ENCODE measurements at regions not wholly inside any gene's neighbourhood (a gene's known extent, or its start where the extent isn't known, plus 50 kb on each side); places are given as distances from the start of the nearest gene placed in this dataset.
"Not testable (repeated sequence)": the region's sequence is repeated elsewhere in the genome, so short reads cannot be mapped to it uniquely, and the experiment has no call there.

DNA sequence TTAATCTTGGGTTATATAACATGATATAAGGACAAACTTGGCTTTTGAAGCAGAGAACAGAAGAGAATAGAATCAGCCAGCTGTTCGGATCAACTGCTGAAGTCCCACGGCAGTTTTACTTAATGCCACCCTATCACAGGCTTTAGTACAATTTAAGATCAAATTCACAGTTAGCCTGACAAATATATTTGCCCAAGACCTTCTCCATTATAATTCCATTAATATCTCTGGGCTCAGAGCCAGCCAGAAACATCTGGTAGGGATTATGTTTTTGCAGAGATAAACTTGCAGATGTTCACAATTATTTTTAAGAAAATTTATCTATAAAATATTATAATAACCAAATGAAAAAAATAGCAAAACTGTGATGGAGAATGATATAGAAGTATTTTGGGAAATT is 381.4 kb downstream of the RAD51AP2 start:
- TF ChIP-seq, protein P1, sequence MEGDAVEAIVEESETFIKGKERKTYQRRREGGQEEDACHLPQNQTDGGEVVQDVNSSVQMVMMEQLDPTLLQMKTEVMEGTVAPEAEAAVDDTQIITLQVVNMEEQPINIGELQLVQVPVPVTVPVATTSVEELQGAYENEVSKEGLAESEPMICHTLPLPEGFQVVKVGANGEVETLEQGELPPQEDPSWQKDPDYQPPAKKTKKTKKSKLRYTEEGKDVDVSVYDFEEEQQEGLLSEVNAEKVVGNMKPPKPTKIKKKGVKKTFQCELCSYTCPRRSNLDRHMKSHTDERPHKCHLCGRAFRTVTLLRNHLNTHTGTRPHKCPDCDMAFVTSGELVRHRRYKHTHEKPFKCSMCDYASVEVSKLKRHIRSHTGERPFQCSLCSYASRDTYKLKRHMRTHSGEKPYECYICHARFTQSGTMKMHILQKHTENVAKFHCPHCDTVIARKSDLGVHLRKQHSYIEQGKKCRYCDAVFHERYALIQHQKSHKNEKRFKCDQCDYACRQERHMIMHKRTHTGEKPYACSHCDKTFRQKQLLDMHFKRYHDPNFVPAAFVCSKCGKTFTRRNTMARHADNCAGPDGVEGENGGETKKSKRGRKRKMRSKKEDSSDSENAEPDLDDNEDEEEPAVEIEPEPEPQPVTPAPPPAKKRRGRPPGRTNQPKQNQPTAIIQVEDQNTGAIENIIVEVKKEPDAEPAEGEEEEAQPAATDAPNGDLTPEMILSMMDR (IDR thresholded peaks at IDR 0.05; ENCODE audit: unreplicated experiment) = no peak
- H3K36me3 Mint-ChIP-seq (ENCODE audit: insufficient read depth, unreplicated experiment) = no peaks in the 10 kb centered on the region
- BruUV-seq (replicated peaks) = no TSS peak
- intact Hi-C loops (cut with micrococcal nuclease; ENCODE audit: unreplicated experiment) = no loop called here
- H3K4me3 Mint-ChIP-seq (ENCODE audit: low read depth, unreplicated experiment) = no peak overlapping the region
- H3K9me3 Mint-ChIP-seq (ENCODE audit: low read depth, unreplicated experiment) = peaks cover 16% of the 10 kb centered on the region
- no peak for DNase-seq
- H3K27me3 Mint-ChIP-seq (ENCODE audit: unreplicated experiment) = no peaks in the 10 kb centered on the region
- CTCF ChIA-PET = no interaction called here
- H3K27ac Mint-ChIP-seq (ENCODE audit: unreplicated experiment) = no peak overlapping the region
- H3K4me1 Mint-ChIP-seq (ENCODE audit: low read depth, unreplicated experiment) = no peaks in the 10 kb centered on the region

DNA sequence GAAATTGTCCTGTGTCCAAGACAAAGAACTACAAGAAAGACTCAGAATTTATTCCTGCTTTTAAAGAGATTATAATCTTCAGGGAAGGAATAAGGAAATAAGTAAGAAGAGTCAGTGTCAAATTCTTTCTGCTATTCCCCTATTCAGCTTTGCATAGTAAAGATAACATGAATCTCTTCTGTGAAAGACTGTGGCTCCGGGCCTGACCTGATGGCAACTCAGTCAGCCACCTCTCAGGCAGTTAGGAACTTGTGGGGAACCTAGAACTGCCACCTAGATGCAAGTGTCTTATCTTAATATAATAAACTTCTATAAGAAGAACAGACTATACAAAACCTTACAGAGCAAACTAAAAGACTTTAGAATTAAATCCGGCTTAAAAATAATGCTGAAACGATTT is 382.0 kb downstream of the RAD51AP2 start:
- no peaks in the 10 kb centered on the region for H3K27me3 Mint-ChIP-seq (ENCODE audit: unreplicated experiment)
- CTCF ChIA-PET = no interaction called here
- intact Hi-C loops (cut with micrococcal nuclease; ENCODE audit: unreplicated experiment) = no loop called here
- H3K9me3 Mint-ChIP-seq (ENCODE audit: low read depth, unreplicated experiment) = peaks cover 16% of the 10 kb centered on the region
- TF ChIP-seq, protein P1 (IDR thresholded peaks at IDR 0.05; ENCODE audit: unreplicated experiment) = no peak
- no peak overlapping the region for H3K4me3 Mint-ChIP-seq (ENCODE audit: low read depth, unreplicated experiment)
- H3K27ac Mint-ChIP-seq (ENCODE audit: unreplicated experiment) = no peak overlapping the region
- DNase-seq = no peak
- no peaks in the 10 kb centered on the region for H3K4me1 Mint-ChIP-seq (ENCODE audit: low read depth, unreplicated experiment)
- no peaks in the 10 kb centered on the region for H3K36me3 Mint-ChIP-seq (ENCODE audit: insufficient read depth, unreplicated experiment)
- BruUV-seq (replicated peaks) = no TSS peak

DNA sequence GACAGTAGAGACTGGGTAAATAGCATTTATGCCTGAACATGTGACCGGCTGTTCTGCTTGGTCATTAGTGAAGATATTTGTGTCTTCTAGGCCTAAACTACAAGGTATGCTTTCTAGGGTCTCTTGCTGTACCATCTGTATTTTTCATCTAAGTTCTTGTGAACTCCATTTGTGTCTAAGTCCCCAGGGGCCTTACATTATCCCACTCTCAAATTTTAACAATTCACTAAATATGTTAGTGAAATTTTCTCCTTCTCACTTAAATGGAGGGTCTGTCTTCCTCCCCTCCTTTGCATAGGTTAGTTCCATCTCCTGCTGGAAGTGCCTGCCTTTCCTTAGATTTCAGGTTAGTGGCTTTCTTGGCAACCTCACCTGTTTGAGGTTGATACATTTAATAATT is 382.6 kb downstream of the RAD51AP2 start:
- Mint-ChIP-seq H3K4me1 (ENCODE audit: low read depth, unreplicated experiment) (no peaks in the 10 kb centered on the region), H3K4me3 (ENCODE audit: low read depth, unreplicated experiment) (no peak overlapping the region), H3K36me3 (ENCODE audit: insufficient read depth, unreplicated experiment) (no peaks in the 10 kb centered on the region), H3K27ac (ENCODE audit: unreplicated experiment) (no peak overlapping the region), H3K27me3 (ENCODE audit: unreplicated experiment) (no peaks in the 10 kb centered on the region), H3K9me3 (ENCODE audit: low read depth, unreplicated experiment) (peaks cover 16% of the 10 kb centered on the region)
- TF ChIP-seq, protein P1 (IDR thresholded peaks at IDR 0.05; ENCODE audit: unreplicated experiment) = no peak
- BruUV-seq (replicated peaks) = no TSS peak
- DNase-seq = no peak
- intact Hi-C loops (cut with micrococcal nuclease; ENCODE audit: unreplicated experiment) = no loop called here
- CTCF ChIA-PET = no interaction called here

DNA sequence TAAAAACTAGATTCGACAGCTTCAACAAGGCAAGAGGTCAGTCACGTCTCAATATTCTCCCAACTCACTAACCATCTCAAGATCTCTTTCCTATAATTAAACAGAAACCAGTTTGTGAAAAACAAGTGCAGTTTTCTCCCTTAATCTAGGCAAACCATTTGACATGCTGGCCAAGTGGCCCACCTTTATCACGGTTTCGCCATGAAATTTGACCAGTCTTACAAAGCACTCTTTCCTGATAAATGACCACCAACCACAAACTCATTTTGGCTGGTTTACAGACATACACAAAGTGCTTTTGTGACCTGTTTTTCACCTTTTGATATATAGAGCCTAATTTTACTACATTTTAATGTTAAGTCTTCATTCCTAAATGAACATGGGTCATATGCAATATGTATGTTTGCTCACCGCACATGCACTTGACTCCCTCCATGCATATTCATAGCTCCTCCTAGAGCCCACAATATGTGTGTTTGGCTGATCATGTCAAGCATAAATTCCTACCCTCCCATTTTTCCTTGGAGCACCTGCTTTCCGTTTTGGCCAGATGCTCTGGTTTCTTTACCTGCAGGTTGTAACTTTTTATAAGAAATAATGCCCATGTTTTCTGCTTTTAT is 385.1 kb downstream of the RAD51AP2 start:
- H3K36me3 Mint-ChIP-seq (ENCODE audit: insufficient read depth, unreplicated experiment) = no peaks in the 10 kb centered on the region
- H3K4me1 Mint-ChIP-seq (ENCODE audit: low read depth, unreplicated experiment) = no peaks in the 10 kb centered on the region
- no TSS peak for BruUV-seq (replicated peaks)
- H3K4me3 Mint-ChIP-seq (ENCODE audit: low read depth, unreplicated experiment) = no peak overlapping the region
- CTCF ChIA-PET = interaction anchor here (0.5 kb wide), 1 partner anchor 792 kb away, joined by 3 read pairs; no protein-coding TSS in a partner anchor
- no peaks in the 10 kb centered on the region for H3K27me3 Mint-ChIP-seq (ENCODE audit: unreplicated experiment)
- TF ChIP-seq, protein P1 (IDR thresholded peaks at IDR 0.05; ENCODE audit: unreplicated experiment) = no peak
- intact Hi-C loops (cut with micrococcal nuclease; ENCODE audit: unreplicated experiment) = no loop called here
- no peak for DNase-seq
- H3K9me3 Mint-ChIP-seq (ENCODE audit: low read depth, unreplicated experiment) = peaks cover 10% of the 10 kb centered on the region
- H3K27ac Mint-ChIP-seq (ENCODE audit: unreplicated experiment) = no peak overlapping the region

DNA sequence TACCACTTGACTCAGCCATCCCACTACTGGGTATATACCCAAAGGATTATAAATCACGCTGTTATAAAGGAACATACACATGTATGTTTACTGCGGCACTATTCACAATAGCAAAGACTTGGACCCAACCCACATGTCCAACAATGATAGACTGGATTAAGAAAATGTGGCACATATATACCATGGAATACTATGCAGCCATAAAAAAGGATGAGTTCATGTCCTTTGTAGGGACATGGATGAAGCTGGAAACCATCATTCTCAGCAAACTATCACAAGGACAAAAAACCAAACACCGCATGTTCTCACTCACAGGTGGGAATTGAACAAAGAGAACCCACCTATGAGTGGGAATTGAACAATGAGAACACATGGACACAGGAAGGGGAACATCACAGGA is 387.6 kb downstream of the RAD51AP2 start:
- H3K4me1 Mint-ChIP-seq (ENCODE audit: low read depth, unreplicated experiment); H3K36me3 Mint-ChIP-seq (ENCODE audit: insufficient read depth, unreplicated experiment); intact Hi-C loops (cut with micrococcal nuclease; ENCODE audit: unreplicated experiment); H3K4me3 Mint-ChIP-seq (ENCODE audit: low read depth, unreplicated experiment); H3K9me3 Mint-ChIP-seq (ENCODE audit: low read depth, unreplicated experiment); H3K27ac Mint-ChIP-seq (ENCODE audit: unreplicated experiment); DNase-seq; H3K27me3 Mint-ChIP-seq (ENCODE audit: unreplicated experiment); CTCF ChIA-PET; BruUV-seq (replicated peaks): not testable (repeated sequence)
